GM23248 (cell line): ENCODE measurements at regions not wholly inside any gene's neighbourhood (a gene's known extent, or its start where the extent isn't known, plus 50 kb on each side); places are given as distances from the start of the nearest gene placed in this dataset.

Source experiments
- EZH2 ChIP-seq: fragments of 200-600 bp; sonication (generic); IDR thresholded peaks from 2 replicates; pipeline ENCODE4 v1.6.1; 2018; ENCODE audit warnings: antibody characterized with exemption, mild to moderate bottlenecking; ENCODE audit not compliant: insufficient read depth, poor library complexity, severe bottlenecking
- EZH2phosphoT487 ChIP-seq: fragments of 200-600 bp; sonication (generic); IDR thresholded peaks from 2 replicates; pipeline ENCODE4 v1.6.1; 2018; ENCODE audit warnings: antibody characterized with exemption, moderate library complexity, mild to moderate bottlenecking, low read depth; ENCODE audit not compliant: insufficient read depth

DNA sequence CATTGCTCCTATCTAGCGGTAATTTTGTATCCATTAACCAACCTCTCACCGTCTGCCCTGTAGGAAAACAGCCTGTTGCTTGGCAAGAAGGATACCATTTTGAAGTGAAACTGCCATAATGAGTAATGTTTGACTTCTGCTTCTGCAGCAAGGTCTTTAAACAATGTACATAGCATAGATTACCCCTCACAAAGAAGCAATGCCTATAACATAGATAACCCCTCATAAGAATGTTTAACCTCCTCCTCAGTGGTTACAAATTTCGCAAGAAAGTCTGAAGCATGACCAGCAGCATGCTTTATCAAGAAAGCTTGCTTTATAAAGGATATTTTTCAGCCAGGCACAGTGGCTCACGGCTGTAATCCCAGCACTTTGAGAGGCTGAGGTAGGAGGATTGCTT lies 61.2 kb upstream of the MFGE8 start:
- TF ChIP-seq EZH2 (no peak), EZH2phosphoT487 (no peak)
